ENCODE measurements at regions not wholly inside any gene's neighbourhood (a gene's known extent, or its start where the extent isn't known, plus 50 kb on each side); places are given as distances from the start of the nearest gene placed in this dataset.

- Histone ChIP-seq H3K27me3 (no peaks in the 10 kb centered on the region), H3K4me3 (no peak overlapping the region), H3K9me3 (replicated peaks) (peaks cover 3% of the 10 kb centered on the region; the same call in 1 of the 2 replicates), H3K36me3 (no peaks in the 10 kb centered on the region), H3K4me1 (peaks cover 7% of the 10 kb centered on the region), H3K27ac (no peak overlapping the region)
- DNase-seq = no peak
Observed at GRCh38 chr3:171949554-171949953, 89.8 kb upstream of the FNDC3B start.

- H3K9me3 ChIP-seq (replicated peaks) = peaks cover 3% of the 10 kb centered on the region; the same call in 1 of the 2 replicates
- H3K27ac ChIP-seq = no peak overlapping the region
- H3K4me1 ChIP-seq = peaks cover 7% of the 10 kb centered on the region
- no peaks in the 10 kb centered on the region for H3K27me3 ChIP-seq
- DNase-seq = peak in 1 of 2 experiments; percentile 27
- H3K36me3 ChIP-seq = no peaks in the 10 kb centered on the region
- H3K4me3 ChIP-seq = no peak overlapping the region
Observed at GRCh38 chr3:171950373-171950772, 89.0 kb upstream of the FNDC3B start.

- peaks cover 3% of the 10 kb centered on the region; the same call in 1 of the 2 replicates for H3K9me3 ChIP-seq (replicated peaks)
- no peak overlapping the region for H3K27ac ChIP-seq
- no peaks in the 10 kb centered on the region for H3K36me3 ChIP-seq
- H3K4me3 ChIP-seq = no peak overlapping the region
- DNase-seq = no peak
- peaks cover 7% of the 10 kb centered on the region for H3K4me1 ChIP-seq
- no peaks in the 10 kb centered on the region for H3K27me3 ChIP-seq
Observed at GRCh38 chr3:171951597-171951996, 87.8 kb upstream of the FNDC3B start.

- Histone ChIP-seq H3K9me3 (replicated peaks) (no peaks in the 10 kb centered on the region), H3K27ac (no peak overlapping the region), H3K27me3 (no peaks in the 10 kb centered on the region), H3K36me3 (no peaks in the 10 kb centered on the region), H3K4me3 (no peak overlapping the region), H3K4me1 (peaks cover 7% of the 10 kb centered on the region)
- DNase-seq = peak in 1 of 2 experiments; percentile 55
Observed at GRCh38 chr3:171953301-171954022, 85.9 kb upstream of the FNDC3B start.

GRCh38 chr3:171954690-171955383 lies 84.5 kb upstream of the FNDC3B start:
- Histone ChIP-seq H3K9me3 (replicated peaks) (no peaks in the 10 kb centered on the region), H3K4me3 (no peak overlapping the region), H3K4me1 (peaks cover 7% of the 10 kb centered on the region), H3K36me3 (no peaks in the 10 kb centered on the region), H3K27me3 (no peaks in the 10 kb centered on the region), H3K27ac (no peak overlapping the region)
- DNase-seq = no peak

GRCh38 chr3:171955598-171955997 lies 83.8 kb upstream of the FNDC3B start:
- DNase-seq = no peak
- Histone ChIP-seq H3K9me3 (replicated peaks) (no peaks in the 10 kb centered on the region), H3K4me1 (peaks cover 5% of the 10 kb centered on the region), H3K27me3 (no peaks in the 10 kb centered on the region), H3K36me3 (no peaks in the 10 kb centered on the region), H3K4me3 (no peak overlapping the region), H3K27ac (no peak overlapping the region)

- Histone ChIP-seq H3K27me3 (no peaks in the 10 kb centered on the region), H3K4me1 (peaks cover 4% of the 10 kb centered on the region; the same call in 1 of the 2 replicates), H3K4me3 (no peak overlapping the region), H3K36me3 (no peaks in the 10 kb centered on the region), H3K27ac (no peak overlapping the region), H3K9me3 (replicated peaks) (no peaks in the 10 kb centered on the region)
- no peak for DNase-seq
Observed at GRCh38 chr3:171956181-171956683, 83.1 kb upstream of the FNDC3B start.

- Histone ChIP-seq H3K27me3 (no peaks in the 10 kb centered on the region), H3K9me3 (replicated peaks) (no peaks in the 10 kb centered on the region), H3K27ac (no peak overlapping the region), H3K4me1 (peaks cover 4% of the 10 kb centered on the region; the same call in 1 of the 2 replicates), H3K4me3 (no peak overlapping the region), H3K36me3 (no peaks in the 10 kb centered on the region)
- DNase-seq = no peak
Observed at GRCh38 chr3:171956705-171957104, 82.7 kb upstream of the FNDC3B start.

- Histone ChIP-seq H3K9me3 (replicated peaks) (no peaks in the 10 kb centered on the region), H3K27me3 (no peaks in the 10 kb centered on the region), H3K4me3 (no peak overlapping the region), H3K36me3 (no peaks in the 10 kb centered on the region), H3K4me1 (no peaks in the 10 kb centered on the region), H3K27ac (no peak overlapping the region)
- DNase-seq = no peak
Observed at GRCh38 chr3:171959532-171960089, 79.8 kb upstream of the FNDC3B start.

- H3K36me3 ChIP-seq = no peaks in the 10 kb centered on the region
- H3K9me3 ChIP-seq (replicated peaks) = no peaks in the 10 kb centered on the region
- no peak overlapping the region for H3K4me3 ChIP-seq
- H3K27ac ChIP-seq = no peak overlapping the region
- no peaks in the 10 kb centered on the region for H3K27me3 ChIP-seq
- no peaks in the 10 kb centered on the region for H3K4me1 ChIP-seq
- no peak for DNase-seq
Observed at GRCh38 chr3:171960159-171960558, 79.2 kb upstream of the FNDC3B start.

- Histone ChIP-seq H3K27ac (no peak overlapping the region), H3K9me3 (replicated peaks) (no peaks in the 10 kb centered on the region), H3K27me3 (no peaks in the 10 kb centered on the region), H3K36me3 (no peaks in the 10 kb centered on the region), H3K4me1 (peaks cover 8% of the 10 kb centered on the region), H3K4me3 (no peak overlapping the region)
- DNase-seq = no peak
Observed at GRCh38 chr3:171962137-171962720, 77.1 kb upstream of the FNDC3B start.

GRCh38 chr3:171963546-171963945 lies 75.8 kb upstream of the FNDC3B start:
- Histone ChIP-seq H3K4me3 (no peak overlapping the region), H3K27ac (no peak overlapping the region), H3K36me3 (no peaks in the 10 kb centered on the region), H3K27me3 (no peaks in the 10 kb centered on the region), H3K9me3 (replicated peaks) (no peaks in the 10 kb centered on the region), H3K4me1 (peaks cover 12% of the 10 kb centered on the region)
- no peak for DNase-seq

GRCh38 chr3:171965067-171965712 lies 74.2 kb upstream of the FNDC3B start:
- no peaks in the 10 kb centered on the region for H3K36me3 ChIP-seq
- no peaks in the 10 kb centered on the region for H3K9me3 ChIP-seq (replicated peaks)
- no peak for DNase-seq
- peaks cover 12% of the 10 kb centered on the region for H3K4me1 ChIP-seq
- no peak overlapping the region for H3K27ac ChIP-seq
- no peak overlapping the region for H3K4me3 ChIP-seq
- no peaks in the 10 kb centered on the region for H3K27me3 ChIP-seq

GRCh38 chr3:171966533-171967136 lies 72.7 kb upstream of the FNDC3B start:
- Histone ChIP-seq H3K36me3 (no peaks in the 10 kb centered on the region), H3K9me3 (replicated peaks) (no peaks in the 10 kb centered on the region), H3K27me3 (no peaks in the 10 kb centered on the region), H3K4me1 (peaks cover 12% of the 10 kb centered on the region), H3K27ac (peak overlapping the region; percentile 46), H3K4me3 (no peak overlapping the region)
- no peak for DNase-seq
